Esophagus muscularis mucosa (tissue), 3 donors: ENCODE measurements at regions not wholly inside any gene's neighbourhood (a gene's known extent, or its start where the extent isn't known, plus 50 kb on each side); places are given as distances from the start of the nearest gene placed in this dataset.

Experiments
- CTCF ChIP-seq, 3 experiments: fragments of 200-600 bp in 2 of 3; fragments of 450-650 bp in 1 of 3; sonication (generic) in 2 of 3; IDR thresholded peaks; one replicate each; pipeline ENCODE4 v1.5.1; 2017 to 2019; ENCODE audit warnings: antibody characterized with exemption in 3 of 3, mild to moderate bottlenecking in 2 of 3, moderate library complexity in 1 of 3
- POLR2A ChIP-seq: fragments of 450-650 bp; IDR thresholded peaks from one replicate; pipeline ENCODE4 v1.6.1; 2017; ENCODE audit warnings: antibody characterized with exemption, moderate library complexity, mild to moderate bottlenecking, low read depth

- TF ChIP-seq POLR2A (no peak), CTCF (IDR thresholded peaks at IDR 0.05) (no peak)
These were observed 53.6 kb upstream of the SLC39A10 start for GRCh38 chr2:195603408-195603807.
